ENCODE measurements at regions not wholly inside any gene's neighbourhood (a gene's known extent, or its start where the extent isn't known, plus 50 kb on each side); places are given as distances from the start of the nearest gene placed in this dataset.

DNA sequence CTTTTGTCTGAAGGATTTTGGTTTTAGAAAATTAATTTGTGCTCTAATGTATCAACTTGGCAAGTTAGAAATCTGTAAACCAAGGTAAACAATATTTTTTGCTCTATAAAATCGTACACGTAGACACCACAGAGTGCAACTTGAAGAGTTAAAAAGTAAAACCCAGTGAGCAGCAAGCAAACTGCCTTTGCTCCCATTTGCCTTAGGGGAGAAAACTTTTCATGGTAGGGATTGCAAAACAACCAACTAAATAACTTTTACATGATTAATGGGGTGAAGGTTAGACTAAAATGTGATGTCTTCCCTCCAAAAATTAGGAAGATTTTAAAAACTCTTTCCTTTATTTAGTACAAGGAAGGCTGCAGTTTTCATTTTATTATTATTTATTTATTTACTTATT lies 224.2 kb upstream of the LYZL1 start:
- BruUV-seq (replicated peaks), result no TSS peak
- H3K4me2 ChIP-seq (ENCODE audit: control insufficient read depth, insufficient read depth), result no peak overlapping the region
- ChIA-PET CTCF (no interaction called here), POLR2A (no interaction called here), RAD21 (ENCODE audit: unreplicated experiment) (no interaction called here), SMC1A (ENCODE audit: uncharacterized antibody, unreplicated experiment) (no interaction called here)
- ATAC-seq (no peak), DNase-seq (ENCODE audit: low read depth, low spot score) (no peak), FAIRE-seq (no peak)
- TF ChIP-seq TCF12 (IDR thresholded peaks at IDR 0.05; ENCODE audit: low read depth, low read length) (no peak), KDM1A (IDR thresholded peaks at IDR 0.05; ENCODE audit: borderline replicate concordance) (no peak), SPI1 (IDR thresholded peaks at IDR 0.05; ENCODE audit: borderline replicate concordance, insufficient read depth, low read depth, low read length) (no peak), POU2F2 (IDR thresholded peaks at IDR 0.05; ENCODE audit: borderline replicate concordance, low read depth, low read length) (no peak), GATAD2B (conservative IDR thresholded peaks at IDR 0.05; ENCODE audit: low read depth) (no peak), PML (IDR thresholded peaks at IDR 0.05; ENCODE audit: low read length) (no peak), CEBPB (IDR thresholded peaks at IDR 0.05; ENCODE audit: borderline replicate concordance in 1 of 2, low read depth in 2 of 2, low read length in 2 of 2) (no peak)
- TF ChIP-seq, protein P1, sequence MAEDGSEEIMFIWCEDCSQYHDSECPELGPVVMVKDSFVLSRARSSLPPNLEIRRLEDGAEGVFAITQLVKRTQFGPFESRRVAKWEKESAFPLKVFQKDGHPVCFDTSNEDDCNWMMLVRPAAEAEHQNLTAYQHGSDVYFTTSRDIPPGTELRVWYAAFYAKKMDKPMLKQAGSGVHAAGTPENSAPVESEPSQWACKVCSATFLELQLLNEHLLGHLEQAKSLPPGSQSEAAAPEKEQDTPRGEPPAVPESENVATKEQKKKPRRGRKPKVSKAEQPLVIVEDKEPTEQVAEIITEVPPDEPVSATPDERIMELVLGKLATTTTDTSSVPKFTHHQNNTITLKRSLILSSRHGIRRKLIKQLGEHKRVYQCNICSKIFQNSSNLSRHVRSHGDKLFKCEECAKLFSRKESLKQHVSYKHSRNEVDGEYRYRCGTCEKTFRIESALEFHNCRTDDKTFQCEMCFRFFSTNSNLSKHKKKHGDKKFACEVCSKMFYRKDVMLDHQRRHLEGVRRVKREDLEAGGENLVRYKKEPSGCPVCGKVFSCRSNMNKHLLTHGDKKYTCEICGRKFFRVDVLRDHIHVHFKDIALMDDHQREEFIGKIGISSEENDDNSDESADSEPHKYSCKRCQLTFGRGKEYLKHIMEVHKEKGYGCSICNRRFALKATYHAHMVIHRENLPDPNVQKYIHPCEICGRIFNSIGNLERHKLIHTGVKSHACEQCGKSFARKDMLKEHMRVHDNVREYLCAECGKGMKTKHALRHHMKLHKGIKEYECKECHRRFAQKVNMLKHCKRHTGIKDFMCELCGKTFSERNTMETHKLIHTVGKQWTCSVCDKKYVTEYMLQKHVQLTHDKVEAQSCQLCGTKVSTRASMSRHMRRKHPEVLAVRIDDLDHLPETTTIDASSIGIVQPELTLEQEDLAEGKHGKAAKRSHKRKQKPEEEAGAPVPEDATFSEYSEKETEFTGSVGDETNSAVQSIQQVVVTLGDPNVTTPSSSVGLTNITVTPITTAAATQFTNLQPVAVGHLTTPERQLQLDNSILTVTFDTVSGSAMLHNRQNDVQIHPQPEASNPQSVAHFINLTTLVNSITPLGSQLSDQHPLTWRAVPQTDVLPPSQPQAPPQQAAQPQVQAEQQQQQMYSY (CRISPR knock-in tag; IDR thresholded peaks at IDR 0.05), result no peak
- 0% methylated on average over 2 of the region's 2 CpGs for WGBS (ENCODE audit: insufficient coverage, insufficient replicate concordance, low lambda C conversion rate, missing lambda C conversion rate)
- H3K4me1 ChIP-seq (ENCODE audit: control insufficient read depth, insufficient read depth, low read length), result no peaks in the 10 kb centered on the region
- H3K79me2 ChIP-seq (ENCODE audit: control insufficient read depth, insufficient read depth, low read length), result no peaks in the 10 kb centered on the region
- no peak overlapping the region for H3K4me3 ChIP-seq
- intact Hi-C loops (cut with micrococcal nuclease; ENCODE audit: unreplicated experiment), result no loop called here
- no peaks in the 10 kb centered on the region for H4K20me1 ChIP-seq (ENCODE audit: control insufficient read depth, insufficient read depth)
- H3K27ac ChIP-seq (ENCODE audit: control insufficient read depth, insufficient read depth), result no peak overlapping the region
- H3K27me3 ChIP-seq (replicated peaks in 1 of 2; ENCODE audit: control insufficient read depth in 2 of 2, insufficient read depth in 2 of 2, low read length in 1 of 2), result no peaks in the 10 kb centered on the region
- in situ Hi-C loops (cut with MboI), result no loop called here
- H3K9me3 ChIP-seq (replicated peaks; ENCODE audit: control insufficient read depth, insufficient read depth, low read length), result no peaks in the 10 kb centered on the region
- no peak overlapping the region for H3K9ac ChIP-seq (ENCODE audit: control insufficient read depth, insufficient read depth, low read length)
- no peak overlapping the region for H2AFZ ChIP-seq (ENCODE audit: control insufficient read depth, low read depth, low read length)
- no peaks in the 10 kb centered on the region for H3K36me3 ChIP-seq (ENCODE audit: control insufficient read depth in 2 of 2, insufficient read depth in 2 of 2, low read length in 1 of 2)

All from GM12878 (cell line).